Stimulated activated effector memory CD8-positive, alpha-beta T cell treated with anti-CD3 and anti-CD28 coated beads, Interleukin-12 subunit alpha, Interleukin-12 subunit beta, amount 100 ng/mL, for 72 hours (primary cell): ENCODE measurements at regions not wholly inside any gene's neighbourhood (a gene's known extent, or its start where the extent isn't known, plus 50 kb on each side); places are given as distances from the start of the nearest gene placed in this dataset.
"Not testable (repeated sequence)": the region's sequence is repeated elsewhere in the genome, so short reads cannot be mapped to it uniquely, and the experiment has no call there.

Experiments
- ATAC-seq: fragments of 150-1000 bp; cut with Tn5 transposase; 2 replicates; pipeline ENCODE4 v1.10.0; 2021
- DNase-seq, 2 donors: peaks; one replicate each; pipeline ENCODE4 v3.0.0; 2021 to 2022; ENCODE audit warnings: low spot score in 2 of 2
- H3K27ac Mint-ChIP-seq: one replicate; pipeline ENCODE4 v1.8.0; 2022; ENCODE audit warnings: mild to moderate bottlenecking, mixed read lengths
- H3K36me3 Mint-ChIP-seq: one replicate; pipeline ENCODE4 v1.8.0; 2022; ENCODE audit warnings: mild to moderate bottlenecking, mixed read lengths
- H3K4me1 Mint-ChIP-seq: one replicate; pipeline ENCODE4 v1.8.0; 2022; ENCODE audit warnings: mixed read lengths
- H3K4me3 Mint-ChIP-seq: one replicate; pipeline ENCODE4 v1.8.0; 2022; ENCODE audit warnings: mild to moderate bottlenecking, mixed read lengths
- H3K9me3 Mint-ChIP-seq: one replicate; pipeline ENCODE4 v1.8.0; 2022; ENCODE audit warnings: mixed read lengths

DNA sequence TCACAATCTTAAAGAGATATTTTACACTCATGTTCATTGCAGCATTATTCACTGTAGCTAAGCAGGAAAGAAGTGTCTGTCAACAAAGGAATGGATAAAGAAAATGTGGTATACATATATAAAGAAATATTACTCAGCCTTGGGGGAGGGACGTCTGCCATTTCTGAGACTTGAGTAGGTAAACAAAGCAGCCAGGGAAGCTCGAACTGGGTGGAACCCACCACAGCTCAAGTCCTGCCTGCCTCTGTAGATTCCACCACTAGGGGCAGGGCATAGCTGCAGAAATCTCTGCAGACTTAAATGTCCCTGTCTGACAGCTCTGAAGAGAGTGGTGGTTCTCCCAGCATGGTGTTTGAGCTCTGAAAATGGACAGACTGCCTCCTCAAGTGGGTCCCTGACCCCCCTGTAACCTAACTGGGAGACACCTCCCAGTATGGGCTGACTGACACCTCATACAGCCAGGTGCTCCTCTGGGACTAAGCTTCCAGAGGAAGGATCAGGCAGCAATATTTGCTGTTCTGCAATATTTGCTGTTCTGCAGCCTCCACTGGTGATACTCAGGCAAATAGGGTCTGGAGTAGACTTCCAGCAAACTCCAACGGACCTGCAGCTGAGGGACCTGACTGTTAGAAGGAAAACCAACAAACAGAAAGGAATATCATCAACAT lies 183.3 kb upstream of the SSTR4 start:
- DNase-seq, H3K4me1 Mint-ChIP-seq, H3K4me3 Mint-ChIP-seq, ATAC-seq, H3K36me3 Mint-ChIP-seq, H3K27ac Mint-ChIP-seq: not testable (repeated sequence)
- H3K9me3 Mint-ChIP-seq: peaks cover 15% of the 10 kb centered on the region

DNA sequence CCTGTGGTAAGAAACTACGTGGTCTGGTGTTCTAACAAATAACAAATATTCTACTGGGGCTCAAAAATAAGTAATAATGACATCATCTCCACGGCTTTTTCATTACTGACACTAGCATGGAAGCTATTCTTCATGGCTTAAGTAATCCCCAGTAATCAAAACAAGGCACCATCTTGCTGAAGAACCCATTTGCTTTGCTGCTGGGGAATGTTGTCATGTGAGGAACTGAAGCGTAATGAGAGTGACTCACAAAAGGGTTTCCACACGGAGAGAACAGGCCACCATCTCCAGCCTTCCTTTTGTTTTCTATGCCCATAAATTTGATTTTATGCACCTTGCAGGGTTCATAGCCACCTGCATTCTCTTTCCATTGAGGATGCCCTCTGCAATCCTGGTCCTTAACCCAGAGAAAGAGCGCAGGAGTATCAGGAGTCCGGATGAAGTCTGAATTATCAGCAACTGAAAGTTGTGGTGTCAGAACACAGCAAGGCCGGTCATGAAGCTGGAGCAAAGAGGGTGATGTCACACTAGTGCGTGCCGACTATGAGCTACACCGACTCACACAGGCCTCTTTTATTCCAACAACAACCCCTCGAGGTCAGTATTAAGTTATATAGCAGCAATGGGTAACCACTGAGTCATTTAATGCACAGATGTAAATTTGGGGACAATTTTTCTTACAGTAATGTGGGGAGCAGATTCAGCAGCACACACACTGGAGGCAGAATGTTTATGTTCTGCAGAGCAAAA lies 173.7 kb upstream of the SSTR4 start:
- DNase-seq (no peak), ATAC-seq (no peak)
- Mint-ChIP-seq H3K36me3 (no peaks in the 10 kb centered on the region), H3K4me3 (no peak overlapping the region), H3K4me1 (no peaks in the 10 kb centered on the region), H3K9me3 (peaks cover 7% of the 10 kb centered on the region), H3K27ac (no peak overlapping the region)

DNA sequence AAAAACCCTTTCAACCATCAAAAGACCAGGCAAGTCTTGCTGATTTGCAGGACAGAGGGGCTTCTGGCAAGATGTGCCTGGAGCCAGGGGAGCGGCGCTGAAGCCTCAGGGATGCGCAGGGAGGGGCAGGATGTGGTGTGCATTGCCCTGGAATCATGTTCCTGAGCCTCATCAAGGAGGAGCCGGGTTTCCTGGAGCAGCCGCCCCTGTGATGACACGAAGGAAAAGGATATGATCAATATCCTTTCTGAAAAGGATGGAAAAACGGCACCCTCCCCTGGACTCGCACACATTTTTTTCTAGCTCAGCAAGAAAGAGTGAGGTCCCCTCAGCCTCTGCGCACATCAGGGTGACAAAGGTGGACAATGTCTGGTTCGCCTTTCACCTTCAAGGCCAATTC lies 173.1 kb upstream of the SSTR4 start:
- ATAC-seq (no peak), DNase-seq (no peak)
- Mint-ChIP-seq H3K4me3 (no peak overlapping the region), H3K36me3 (no peaks in the 10 kb centered on the region), H3K4me1 (no peaks in the 10 kb centered on the region), H3K9me3 (peaks cover 7% of the 10 kb centered on the region), H3K27ac (no peak overlapping the region)

DNA sequence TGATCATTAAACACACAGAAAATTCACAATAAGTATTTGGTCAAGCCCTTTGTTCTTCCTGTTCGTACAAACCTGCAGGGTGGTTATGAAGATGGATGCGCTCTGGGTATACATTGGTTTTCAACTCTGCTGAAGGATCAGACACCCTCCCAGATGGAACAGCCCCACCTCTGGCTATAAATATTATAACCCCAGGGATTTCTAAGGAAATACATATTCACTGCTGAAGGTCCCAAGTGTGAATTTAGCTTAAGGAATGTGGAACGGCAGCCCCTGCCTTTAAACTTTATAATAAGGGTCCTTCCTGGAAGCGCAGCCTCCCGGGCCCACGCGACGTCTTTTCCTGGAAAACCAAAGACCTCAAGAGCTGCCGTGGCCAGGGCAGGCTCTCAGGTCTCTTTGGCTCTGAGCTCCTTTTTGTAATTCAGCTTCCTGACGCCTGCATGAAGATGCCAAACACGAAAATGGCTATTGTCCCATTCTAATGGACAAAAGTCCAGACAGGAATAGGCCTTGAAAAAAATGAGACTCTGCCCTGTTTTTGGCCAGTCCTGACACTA lies 172.4 kb upstream of the SSTR4 start:
- ATAC-seq: no peak
- no peak for DNase-seq
- peaks cover 10% of the 10 kb centered on the region for H3K9me3 Mint-ChIP-seq
- H3K36me3 Mint-ChIP-seq: no peaks in the 10 kb centered on the region
- no peaks in the 10 kb centered on the region for H3K4me1 Mint-ChIP-seq
- H3K4me3 Mint-ChIP-seq: no peak overlapping the region
- no peak overlapping the region for H3K27ac Mint-ChIP-seq

DNA sequence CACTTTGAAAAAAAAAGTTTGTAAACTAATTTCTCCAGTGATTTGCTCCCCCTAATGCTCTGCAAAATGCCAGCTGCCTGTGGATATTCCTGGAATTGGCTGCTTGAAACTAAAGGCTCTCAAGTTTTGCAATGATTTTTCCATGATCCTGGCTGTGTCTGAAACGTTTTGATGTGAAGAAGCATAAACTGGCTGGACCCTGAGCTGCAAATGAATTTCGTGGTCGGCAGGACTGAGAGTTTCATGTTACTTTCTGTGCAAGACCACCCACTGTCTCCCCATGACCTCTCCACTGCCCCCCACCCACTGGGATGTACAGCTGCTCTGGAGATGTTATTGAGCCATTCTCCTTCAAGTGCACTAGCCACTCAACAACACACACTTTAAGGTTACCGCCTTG lies 171.3 kb upstream of the SSTR4 start:
- no peak overlapping the region for H3K27ac Mint-ChIP-seq

DNA sequence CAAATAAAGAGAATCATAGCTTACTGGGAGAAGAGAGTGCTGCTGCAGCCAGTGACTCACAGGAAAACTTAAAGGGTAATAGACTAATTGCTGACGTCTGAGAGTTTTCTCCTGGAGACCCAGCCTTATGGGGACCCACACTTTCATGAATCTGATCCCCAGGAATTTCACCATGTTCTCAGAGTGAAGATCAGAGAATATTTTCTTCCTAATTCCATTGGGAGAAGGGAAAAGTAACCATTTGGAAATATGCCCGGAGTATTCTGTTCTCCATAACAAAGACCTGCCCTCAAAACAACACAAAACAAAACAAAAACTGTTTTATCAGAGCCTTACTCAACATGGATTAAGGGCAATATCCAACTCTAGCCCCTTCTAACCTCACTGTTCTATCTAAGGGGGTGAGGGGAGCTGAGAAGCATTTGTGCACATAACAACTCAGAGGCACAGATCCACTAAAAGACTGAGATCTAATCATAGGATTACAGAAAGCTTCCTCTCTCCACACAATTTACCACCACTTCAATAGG lies 168.2 kb upstream of the SSTR4 start:
- Mint-ChIP-seq H3K4me3 (no peak overlapping the region), H3K4me1 (no peaks in the 10 kb centered on the region), H3K9me3 (peaks cover 2% of the 10 kb centered on the region), H3K27ac (no peak overlapping the region), H3K36me3 (no peaks in the 10 kb centered on the region)
- DNase-seq (no peak), ATAC-seq (no peak)

More for the DNA sequence above, 171.3 kb upstream of the SSTR4 start:
- ATAC-seq (no peak), DNase-seq (no peak)
- H3K36me3 Mint-ChIP-seq: no peaks in the 10 kb centered on the region
- peaks cover 6% of the 10 kb centered on the region for H3K9me3 Mint-ChIP-seq
- H3K4me3 Mint-ChIP-seq: no peak overlapping the region
- no peaks in the 10 kb centered on the region for H3K4me1 Mint-ChIP-seq

DNA sequence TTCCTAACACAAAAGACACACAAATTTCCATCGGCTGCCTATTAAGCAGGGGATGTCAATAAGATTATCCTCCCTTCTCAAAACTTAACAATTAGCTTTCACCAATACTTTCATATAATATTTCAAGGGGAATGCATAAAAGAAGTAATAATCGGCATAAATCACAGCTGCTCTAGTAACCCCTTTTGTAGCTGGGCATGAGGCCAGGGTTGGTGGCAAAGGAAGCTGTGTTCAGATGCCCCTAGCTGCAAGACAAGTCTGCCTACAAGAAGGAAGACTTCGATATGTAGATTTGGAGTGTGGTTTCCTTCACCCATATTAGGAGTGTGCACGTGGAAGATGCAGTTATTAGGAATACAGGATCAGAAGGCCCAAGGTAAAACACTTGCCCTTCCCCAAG lies 156.9 kb upstream of the SSTR4 start:
- DNase-seq: no peak
- H3K9me3 Mint-ChIP-seq: peaks cover 5% of the 10 kb centered on the region
- no peak overlapping the region for H3K4me3 Mint-ChIP-seq
- H3K27ac Mint-ChIP-seq: no peak overlapping the region
- H3K36me3 Mint-ChIP-seq: no peaks in the 10 kb centered on the region
- ATAC-seq: no peak
- H3K4me1 Mint-ChIP-seq: no peaks in the 10 kb centered on the region

DNA sequence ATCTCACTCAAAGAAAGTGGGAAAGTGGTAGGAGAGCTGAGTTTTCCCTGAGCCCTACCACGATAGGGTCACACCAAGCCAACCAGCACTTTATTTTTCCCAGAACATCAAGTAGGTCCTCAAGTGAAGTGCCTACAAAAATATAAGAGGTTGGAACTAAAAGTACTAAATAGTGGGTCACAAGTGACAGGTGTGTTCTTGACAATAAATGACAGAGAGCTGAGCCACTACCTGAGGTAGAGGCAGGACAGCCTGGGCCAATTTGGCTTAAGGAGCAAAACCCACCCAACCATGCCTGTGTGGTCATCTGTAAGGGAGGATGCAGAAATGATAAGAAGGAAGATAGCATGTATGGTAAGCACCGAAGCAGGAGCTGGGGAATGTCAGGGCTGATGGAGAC lies 154.8 kb upstream of the SSTR4 start:
- ATAC-seq (no peak), DNase-seq (no peak)
- H3K4me3 Mint-ChIP-seq: no peak overlapping the region
- H3K36me3 Mint-ChIP-seq: no peaks in the 10 kb centered on the region
- H3K4me1 Mint-ChIP-seq: no peaks in the 10 kb centered on the region
- no peak overlapping the region for H3K27ac Mint-ChIP-seq
- peaks cover 5% of the 10 kb centered on the region for H3K9me3 Mint-ChIP-seq

DNA sequence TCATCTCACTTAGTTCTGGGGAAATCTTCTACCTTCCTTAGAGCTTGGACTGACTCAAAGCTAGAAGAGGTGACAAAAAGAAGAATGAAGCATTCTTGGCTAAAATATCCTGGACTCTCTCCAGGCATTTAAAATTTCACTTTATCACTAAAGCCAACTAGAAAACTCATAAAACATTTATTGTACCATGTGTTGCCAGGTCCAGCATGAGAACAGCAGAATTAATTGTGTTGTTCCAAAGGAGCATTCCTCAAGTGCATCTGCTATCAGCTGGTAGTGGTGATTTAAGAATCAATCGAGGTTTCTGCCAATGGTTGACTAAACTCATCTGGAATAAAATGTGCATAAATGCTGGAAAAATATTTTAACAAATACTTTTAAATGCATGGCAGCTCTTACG lies 147.3 kb upstream of the SSTR4 start:
- Mint-ChIP-seq H3K36me3 (no peaks in the 10 kb centered on the region), H3K9me3 (peaks cover 5% of the 10 kb centered on the region), H3K4me3 (no peak overlapping the region), H3K27ac (no peak overlapping the region), H3K4me1 (no peaks in the 10 kb centered on the region)
- DNase-seq (no peak), ATAC-seq (no peak)

DNA sequence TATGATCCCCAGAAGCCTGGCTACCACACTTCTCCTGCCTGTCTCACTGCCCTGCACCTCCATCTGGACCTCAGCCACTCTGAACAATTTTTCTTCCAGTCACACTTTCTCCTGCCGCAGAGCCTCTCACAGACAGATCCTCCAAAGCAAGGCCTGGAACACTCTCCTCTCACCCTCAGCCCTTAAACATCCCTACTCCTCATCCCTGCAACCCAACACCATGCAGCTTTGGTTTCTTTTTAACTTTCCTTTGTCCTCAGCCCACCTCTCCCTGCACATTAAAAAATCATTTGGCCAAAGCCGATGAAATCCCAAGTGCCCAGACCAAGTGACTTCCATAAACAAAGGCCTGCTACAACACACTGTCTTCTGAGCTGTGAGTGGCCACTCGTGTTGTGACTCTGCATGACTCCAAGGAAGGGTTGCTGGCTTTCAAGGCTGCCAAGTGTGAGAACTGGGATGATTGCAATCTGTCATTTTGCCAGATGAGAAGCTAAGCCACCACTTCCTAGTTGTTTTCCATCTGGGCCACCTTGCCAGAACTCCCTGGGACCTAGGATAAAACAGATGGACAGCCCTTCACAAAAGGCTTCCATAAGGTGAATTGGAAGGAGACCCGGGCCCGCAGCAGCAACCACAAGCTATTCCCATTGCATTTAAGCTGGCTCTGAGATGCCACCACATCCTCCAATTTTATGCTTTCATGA lies 144.4 kb upstream of the SSTR4 start:
- DNase-seq: no peak
- H3K4me1 Mint-ChIP-seq: no peaks in the 10 kb centered on the region
- no peak for ATAC-seq
- H3K4me3 Mint-ChIP-seq: no peak overlapping the region
- no peak overlapping the region for H3K27ac Mint-ChIP-seq
- no peaks in the 10 kb centered on the region for H3K36me3 Mint-ChIP-seq
- H3K9me3 Mint-ChIP-seq: peaks cover 7% of the 10 kb centered on the region

DNA sequence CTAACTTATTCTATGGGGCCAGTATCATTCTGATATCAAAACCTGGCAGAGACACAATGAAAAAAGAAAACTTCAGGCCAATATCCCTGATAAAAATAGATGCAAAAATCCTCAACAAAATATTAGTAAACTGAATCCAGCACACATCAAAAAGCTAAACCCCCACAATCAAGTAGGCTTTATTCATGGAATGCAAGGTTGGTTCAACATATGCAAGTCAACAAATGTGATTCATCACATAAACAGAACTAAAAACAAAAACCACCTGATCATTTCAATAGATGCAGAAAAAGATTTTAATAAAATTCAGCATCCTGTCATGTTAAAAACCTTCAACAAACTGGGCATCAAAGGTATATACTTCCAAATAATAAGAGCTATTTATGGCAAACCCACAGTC lies 133.9 kb upstream of the SSTR4 start:
- peaks cover 19% of the 10 kb centered on the region for H3K9me3 Mint-ChIP-seq
- H3K4me1 Mint-ChIP-seq: no peaks in the 10 kb centered on the region
- no peaks in the 10 kb centered on the region for H3K36me3 Mint-ChIP-seq
- ATAC-seq (no peak), DNase-seq (no peak)
- no peak overlapping the region for H3K4me3 Mint-ChIP-seq
- H3K27ac Mint-ChIP-seq: no peak overlapping the region

DNA sequence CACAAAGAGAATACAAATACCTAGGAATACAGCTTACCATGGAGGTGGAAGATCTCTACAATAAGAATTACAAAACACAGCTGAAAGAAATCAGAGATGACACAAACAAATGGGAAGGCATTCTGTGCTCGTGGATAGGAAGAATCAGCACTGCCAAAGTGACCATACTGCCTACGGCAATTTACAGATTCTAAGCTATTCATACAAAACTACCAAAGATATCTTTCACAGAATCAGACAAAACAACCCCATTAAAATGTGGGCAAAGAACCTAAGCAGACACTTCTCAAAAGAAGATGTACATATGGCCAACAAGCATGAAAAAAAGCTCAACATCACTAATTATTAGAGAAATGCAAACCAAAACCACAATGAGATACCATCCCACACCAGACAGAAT lies 133.2 kb upstream of the SSTR4 start:
- H3K4me1 Mint-ChIP-seq: no peaks in the 10 kb centered on the region
- H3K9me3 Mint-ChIP-seq: peaks cover 19% of the 10 kb centered on the region
- DNase-seq (no peak), ATAC-seq (no peak)
- H3K27ac Mint-ChIP-seq: no peak overlapping the region
- H3K4me3 Mint-ChIP-seq: no peak overlapping the region
- no peaks in the 10 kb centered on the region for H3K36me3 Mint-ChIP-seq

DNA sequence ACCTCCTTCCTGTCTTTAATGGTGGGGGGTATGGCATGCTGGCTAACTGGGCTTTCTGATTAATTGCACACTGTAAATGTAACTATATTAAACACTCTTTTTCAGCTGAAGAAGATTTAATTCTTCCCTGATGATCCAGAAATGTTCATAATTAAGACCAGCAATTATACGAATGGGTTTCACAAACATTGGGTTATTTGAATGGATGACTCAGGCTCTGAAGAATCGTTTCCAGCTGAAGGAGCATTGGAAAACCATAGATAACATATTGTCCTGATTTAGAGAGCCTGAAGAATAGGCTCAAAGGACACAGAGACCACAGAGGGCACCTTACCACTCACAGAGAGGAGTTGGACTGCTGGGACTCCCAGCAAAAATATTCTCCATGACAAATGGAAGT lies 130.7 kb upstream of the SSTR4 start:
- Mint-ChIP-seq H3K36me3 (no peaks in the 10 kb centered on the region), H3K9me3 (peaks cover 19% of the 10 kb centered on the region), H3K4me1 (no peaks in the 10 kb centered on the region), H3K27ac (no peak overlapping the region), H3K4me3 (no peak overlapping the region)
- ATAC-seq: no peak
- DNase-seq: no peak

DNA sequence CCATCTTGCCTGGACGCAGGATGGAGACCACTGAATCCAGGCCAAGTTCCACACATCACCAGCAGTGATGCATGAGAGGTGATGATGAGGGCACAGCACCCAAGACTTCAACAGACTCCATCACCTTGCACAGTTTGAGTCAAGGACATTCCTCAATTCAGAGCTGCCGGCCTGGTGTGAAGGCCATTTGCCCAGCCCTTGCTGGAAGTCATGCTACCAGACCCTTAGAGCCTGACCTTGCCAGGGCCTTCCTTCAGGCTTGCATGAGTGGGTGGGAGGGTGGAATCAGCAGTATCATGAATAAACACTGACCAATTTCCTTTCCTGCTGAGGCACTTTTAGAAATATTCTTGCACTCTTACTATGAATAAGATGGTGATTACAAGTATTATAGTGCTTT lies 130.2 kb upstream of the SSTR4 start:
- no peaks in the 10 kb centered on the region for H3K4me1 Mint-ChIP-seq
- ATAC-seq: no peak
- peaks cover 19% of the 10 kb centered on the region for H3K9me3 Mint-ChIP-seq
- H3K4me3 Mint-ChIP-seq: no peak overlapping the region
- no peak overlapping the region for H3K27ac Mint-ChIP-seq
- no peaks in the 10 kb centered on the region for H3K36me3 Mint-ChIP-seq
- no peak for DNase-seq

DNA sequence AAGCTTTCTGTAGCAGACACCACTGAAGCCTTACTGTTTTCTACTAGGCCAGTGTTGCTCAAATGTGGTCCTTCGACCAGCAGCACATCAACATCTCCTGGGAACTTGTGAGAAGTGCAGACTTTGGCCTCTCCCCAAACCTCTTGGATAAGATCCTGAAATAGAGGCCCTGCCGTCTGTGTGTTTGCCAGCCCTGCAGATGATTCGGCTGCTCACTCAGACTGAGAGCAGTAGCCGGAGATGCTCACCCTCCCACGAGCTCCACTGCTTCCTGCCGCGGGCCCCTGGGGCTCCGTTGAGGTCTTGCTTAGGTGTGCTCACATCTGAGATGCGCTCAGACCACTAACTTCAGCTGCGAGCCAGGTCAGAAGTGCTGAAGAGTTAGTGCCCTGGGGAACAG lies 129.5 kb upstream of the SSTR4 start:
- no peak for ATAC-seq
- Mint-ChIP-seq H3K27ac (no peak overlapping the region), H3K4me1 (no peaks in the 10 kb centered on the region), H3K36me3 (no peaks in the 10 kb centered on the region), H3K9me3 (peaks cover 13% of the 10 kb centered on the region), H3K4me3 (no peak overlapping the region)
- no peak for DNase-seq
